CD14-positive monocyte (primary cell): ENCODE measurements at regions not wholly inside any gene's neighbourhood (a gene's known extent, or its start where the extent isn't known, plus 50 kb on each side); places are given as distances from the start of the nearest gene placed in this dataset.

Source experiments
- DNase-seq, 3 donors: peaks; one replicate each; pipeline ENCODE4 v3.0.0-alpha.2; 2011 to 2022
- H2AFZ ChIP-seq: 2 replicates; pipeline ENCODE4 v1.6.0; 2012; ENCODE audit warnings: mild to moderate bottlenecking, low read depth, low read length, inconsistent platforms; ENCODE audit not compliant: insufficient read depth, poor library complexity, severe bottlenecking
- H3K27ac ChIP-seq, 2 donors: 1 replicate in 1 of 2; 2 replicates in 1 of 2; pipeline ENCODE4 v1.5.1; 2012 to 2013; ENCODE audit warnings: low read length in 2 of 2, control low read depth in 1 of 2, inconsistent platforms in 1 of 2, low read depth in 1 of 2, mild to moderate bottlenecking in 1 of 2
- H3K27me3 ChIP-seq, 2 donors: one replicate each; pipeline versions ENCODE4 v1.6.0 to v1.6.1; 2011 to 2013; ENCODE audit warnings: low read length in 2 of 2; ENCODE audit not compliant: control insufficient read depth in 2 of 2, insufficient read depth in 2 of 2
- H3K36me3 ChIP-seq, 2 donors: replicated peaks in 1 of 2; 1 replicate in 1 of 2; 2 replicates in 1 of 2; pipeline versions ENCODE4 v1.5.1 to v1.6.1; 2012 to 2013; ENCODE audit warnings: low read length in 2 of 2, control low read depth in 1 of 2, inconsistent platforms in 1 of 2, mild to moderate bottlenecking in 1 of 2; ENCODE audit not compliant: insufficient read depth in 2 of 2, control insufficient read depth in 1 of 2
- H3K4me1 ChIP-seq, 2 donors: 1 replicate in 1 of 2; 2 replicates in 1 of 2; pipeline versions ENCODE4 v1.5.1 to v1.6.1; 2012 to 2013; ENCODE audit warnings: low read length in 2 of 2, control low read depth in 1 of 2, inconsistent platforms in 1 of 2, mild to moderate bottlenecking in 1 of 2, moderate library complexity in 1 of 2; ENCODE audit not compliant: insufficient read depth in 2 of 2, control insufficient read depth in 1 of 2
- H3K4me2 ChIP-seq: replicated peaks from 2 replicates; pipeline ENCODE3; 2012; ENCODE audit warnings: low read length, moderate library complexity, mild to moderate bottlenecking; ENCODE audit not compliant: poor library complexity, severe bottlenecking; ENCODE audit errors: extremely low read depth
- H3K4me3 ChIP-seq, 3 experiments: fragments of 200-600 bp in 1 of 3; sonication (generic) in 1 of 3; replicated peaks in 1 of 3; 1 replicate in 2 of 3; 2 replicates in 1 of 3; pipeline ENCODE4 v1.5.1; 2011 to 2013; ENCODE audit warnings: low read length in 3 of 3, mild to moderate bottlenecking in 3 of 3, control low read depth in 2 of 3, low read depth in 2 of 3, inconsistent platforms in 1 of 3, moderate library complexity in 1 of 3
- H3K79me2 ChIP-seq: 2 replicates; pipeline ENCODE4 v1.6.0; 2012; ENCODE audit warnings: mild to moderate bottlenecking, control low read depth, inconsistent platforms, low read length, moderate library complexity; ENCODE audit not compliant: insufficient read depth
- H3K9ac ChIP-seq: 2 replicates; pipeline ENCODE4 v1.6.0; 2017; ENCODE audit warnings: low read length, mild to moderate bottlenecking; ENCODE audit not compliant: insufficient read depth, poor library complexity, severe bottlenecking
- H3K9me3 ChIP-seq, 2 donors: replicated peaks in 1 of 2; 1 replicate in 1 of 2; 2 replicates in 1 of 2; pipeline versions ENCODE4 v1.5.1 to v1.6.1; 2012 to 2013; ENCODE audit warnings: low read length in 2 of 2, control low read depth in 1 of 2; ENCODE audit not compliant: control insufficient read depth in 1 of 2, insufficient read depth in 1 of 2
- H4K20me1 ChIP-seq: 2 replicates; pipeline ENCODE4 v1.6.0; 2012; ENCODE audit warnings: mild to moderate bottlenecking, low read length, control low read depth, moderate library complexity; ENCODE audit not compliant: insufficient read depth
- H3K27ac Mint-ChIP-seq, 7 donors: one replicate each; pipeline ENCODE4 v1.8.0; 2020; ENCODE audit warnings: mild to moderate bottlenecking in 7 of 7, mixed read lengths in 7 of 7, moderate library complexity in 6 of 7, inconsistent platforms in 2 of 7
- H3K27me3 Mint-ChIP-seq, 3 donors: one replicate each; pipeline ENCODE4 v1.8.0; 2021 to 2022; ENCODE audit warnings: low read depth in 3 of 3, mild to moderate bottlenecking in 3 of 3, mixed read lengths in 3 of 3, moderate library complexity in 3 of 3, inconsistent platforms in 1 of 3
- H3K36me3 Mint-ChIP-seq, 2 donors: one replicate each; pipeline ENCODE4 v1.8.0; 2020; ENCODE audit warnings: mixed read lengths in 2 of 2, inconsistent platforms in 1 of 2, mild to moderate bottlenecking in 1 of 2
- H3K4me1 Mint-ChIP-seq: one replicate; pipeline ENCODE4 v1.8.0; 2020; ENCODE audit warnings: mild to moderate bottlenecking, mixed read lengths
- H3K4me3 Mint-ChIP-seq, 2 donors: one replicate each; pipeline ENCODE4 v1.8.0; 2020; ENCODE audit warnings: mild to moderate bottlenecking in 2 of 2, mixed read lengths in 2 of 2, moderate library complexity in 1 of 2
- H3K9me3 Mint-ChIP-seq, 7 donors: one replicate each; pipeline ENCODE4 v1.8.0; 2020 to 2022; ENCODE audit warnings: mixed read lengths in 7 of 7, mild to moderate bottlenecking in 6 of 7, moderate library complexity in 6 of 7, inconsistent platforms in 2 of 7
- CTCF ChIP-seq: fragments of 200-600 bp; IDR thresholded peaks from one replicate; pipeline ENCODE4 v1.8.0; 2022; ENCODE audit warnings: antibody characterized with exemption, mild to moderate bottlenecking
- WGBS: methylation state at CpG from one replicate; pipeline ENCODE4 v1.1.5; 2013; ENCODE audit warnings: missing lambda C conversion rate; ENCODE audit not compliant: insufficient coverage; 5-methylcytosine and 5-hydroxymethylcytosine counted together
- intact Hi-C, 2 donors: fragments of 100-400 bp; cut with micrococcal nuclease; formaldehyde crosslinking; loops; one replicate each; pipeline versions ENCODE4 v1.15.0 to v1.15.1; 2023

GRCh38 chr21:30957010-30957409, 75.6 kb upstream of the KRTAP11-1 start:
- Histone ChIP-seq H4K20me1 (no peaks in the 10 kb centered on the region), H3K9ac (no peak overlapping the region), H3K4me2 (no peak overlapping the region), H3K79me2 (no peaks in the 10 kb centered on the region), H3K27me3 (no peaks in the 10 kb centered on the region), H3K27ac (no peak overlapping the region), H3K36me3 (no peaks in the 10 kb centered on the region), H3K4me3 (no peak overlapping the region), H3K4me1 (no peaks in the 10 kb centered on the region), H3K9me3 (peaks cover 0 to 5% of the 10 kb centered on the region in 2 donors), H2AFZ (no peak overlapping the region)
- peaks cover 0 to 18% (median 7%) of the 10 kb centered on the region in 7 donors for H3K9me3 Mint-ChIP-seq
- no peaks in the 10 kb centered on the region for H3K36me3 Mint-ChIP-seq
- TF ChIP-seq CTCF, result no peak
- H3K27ac Mint-ChIP-seq, result no peak overlapping the region
- H3K27me3 Mint-ChIP-seq, result no peaks in the 10 kb centered on the region
- H3K4me3 Mint-ChIP-seq, result no peak overlapping the region
- whole genome bisulfite sequencing, result no CpG with 5 or more reads among the region's 4 CpGs
- no peaks in the 10 kb centered on the region for H3K4me1 Mint-ChIP-seq
- DNase-seq, result no peak
- intact Hi-C loops, result no loop called here

- peaks cover 0 to 20% (median 6%) of the 10 kb centered on the region in 7 donors for H3K9me3 Mint-ChIP-seq
- H3K9ac ChIP-seq, result no peak overlapping the region
- H3K4me1 ChIP-seq, result no peaks in the 10 kb centered on the region
Measured at GRCh38 chr21:30953605-30954004, 72.2 kb upstream of the KRTAP11-1 start.

More at GRCh38 chr21:30953605-30954004, 72.2 kb upstream of the KRTAP11-1 start:
- Histone ChIP-seq H4K20me1 (no peaks in the 10 kb centered on the region), H3K79me2 (no peaks in the 10 kb centered on the region), H2AFZ (no peak overlapping the region), H3K9me3 (peaks cover 0 to 5% of the 10 kb centered on the region in 2 donors), H3K36me3 (no peaks in the 10 kb centered on the region), H3K27ac (no peak overlapping the region), H3K4me2 (no peak overlapping the region), H3K27me3 (no peaks in the 10 kb centered on the region), H3K4me3 (no peak overlapping the region)
- Mint-ChIP-seq H3K27ac (no peak overlapping the region), H3K36me3 (no peaks in the 10 kb centered on the region), H3K4me3 (no peak overlapping the region), H3K27me3 (no peaks in the 10 kb centered on the region), H3K4me1 (no peaks in the 10 kb centered on the region)
- intact Hi-C loops, result no loop called here
- 75% methylated on average over 1 of the region's 2 CpGs for WGBS
- no peak for TF ChIP-seq CTCF
- DNase-seq, result no peak
